SK-N-SH treated with all-trans-retinoic acid at 6 μM for 48 hours (cell line): ENCODE measurements at regions not wholly inside any gene's neighbourhood (a gene's known extent, or its start where the extent isn't known, plus 50 kb on each side); places are given as distances from the start of the nearest gene placed in this dataset.

Source experiments
- ATAC-seq: fragments of 200-7000 bp; cut with Tn5 transposase; 3 replicates; pipeline ENCODE4 v1.9.1; 2020; ENCODE audit warnings: mild to moderate bottlenecking, moderate library complexity
- ARNTL ChIP-seq: fragments of 450-650 bp; formaldehyde crosslinking; IDR thresholded peaks from 2 replicates; pipeline ENCODE4 v1.5.0; 2020; ENCODE audit warnings: low read depth, mild to moderate bottlenecking, moderate library complexity, borderline replicate concordance
- BACH2 ChIP-seq: fragments of 250-450 bp; sonication (Bioruptor Pico); IDR thresholded peaks from 2 replicates; pipeline ENCODE4 v1.9.0; 2021; ENCODE audit warnings: mild to moderate bottlenecking, borderline replicate concordance
- ESRRG ChIP-seq: fragments of 250-450 bp; sonication (Bioruptor Pico); IDR thresholded peaks from 2 replicates; pipeline ENCODE4 v1.6.1; 2021; ENCODE audit warnings: mild to moderate bottlenecking
- GLIS3 ChIP-seq: fragments of 250-450 bp; sonication (Bioruptor Pico); IDR thresholded peaks from 2 replicates; pipeline ENCODE4 v1.5.0; 2020; ENCODE audit warnings: mild to moderate bottlenecking, moderate library complexity
- OSR1 ChIP-seq: fragments of 250-450 bp; sonication (Bioruptor Pico); IDR thresholded peaks from 2 replicates; pipeline ENCODE4 v1.8.0; 2022; ENCODE audit warnings: moderate library complexity, mild to moderate bottlenecking, inconsistent platforms
- PPARA ChIP-seq: fragments of 250-450 bp; sonication (Bioruptor Pico); IDR thresholded peaks from 2 replicates; pipeline ENCODE4 v1.5.0; 2020; ENCODE audit warnings: mild to moderate bottlenecking, borderline replicate concordance
- RARB ChIP-seq: fragments of 250-450 bp; sonication (Bioruptor Pico); IDR thresholded peaks from 2 replicates; pipeline ENCODE4 v1.8.0; 2021; ENCODE audit warnings: mild to moderate bottlenecking, moderate library complexity
- SNAI2 ChIP-seq: fragments of 250-450 bp; sonication (Bioruptor Pico); IDR thresholded peaks from 2 replicates; pipeline ENCODE4 v1.5.0; 2020; ENCODE audit warnings: mild to moderate bottlenecking, moderate library complexity
- TCF4 ChIP-seq: fragments of 250-450 bp; sonication (Bioruptor Pico); IDR thresholded peaks from 2 replicates; pipeline ENCODE4 v1.8.0; 2021; ENCODE audit warnings: mild to moderate bottlenecking, moderate library complexity, borderline replicate concordance
- TOX ChIP-seq: fragments of 250-450 bp; sonication (Bioruptor Pico); IDR thresholded peaks from 2 replicates; pipeline ENCODE4 v1.8.0; 2021; ENCODE audit warnings: mild to moderate bottlenecking, moderate library complexity, borderline replicate concordance
- ZFP3 ChIP-seq: fragments of 250-450 bp; sonication (Bioruptor Pico); IDR thresholded peaks from 2 replicates; pipeline ENCODE4 v1.5.0; 2020; ENCODE audit warnings: mild to moderate bottlenecking, moderate library complexity
- ZFP30 ChIP-seq: fragments of 450-650 bp; formaldehyde crosslinking; IDR thresholded peaks from 2 replicates; pipeline ENCODE4 v1.5.0; 2022; ENCODE audit warnings: mild to moderate bottlenecking, moderate library complexity
- ZNF565 ChIP-seq: fragments of 450-650 bp; formaldehyde crosslinking; conservative IDR thresholded peaks from 2 replicates; pipeline ENCODE4 v1.5.0; 2020; ENCODE audit warnings: low read depth, mild to moderate bottlenecking, moderate library complexity
- ZNF70 ChIP-seq: fragments of 450-650 bp; formaldehyde crosslinking; IDR thresholded peaks from 2 replicates; pipeline ENCODE4 v1.5.0; 2020; ENCODE audit warnings: mild to moderate bottlenecking, moderate library complexity
- ZNF8 ChIP-seq: fragments of 450-650 bp; formaldehyde crosslinking; IDR thresholded peaks from 2 replicates; pipeline ENCODE4 v1.5.0; 2020; ENCODE audit warnings: mild to moderate bottlenecking, moderate library complexity
- TF ChIP-seq, protein P1 (sequence below): fragments of 250-450 bp; sonication (Bioruptor Pico); IDR thresholded peaks from 2 replicates; pipeline ENCODE4 v1.5.1; 2020; ENCODE audit warnings: low read depth, mild to moderate bottlenecking, moderate library complexity
- TF ChIP-seq, protein P2 (sequence below): fragments of 250-450 bp; sonication (Bioruptor Pico); IDR thresholded peaks from 2 replicates; pipeline ENCODE4 v1.8.0; 2020; ENCODE audit warnings: mild to moderate bottlenecking, moderate library complexity, borderline replicate concordance
- TF ChIP-seq, protein P3 (sequence below): fragments of 250-450 bp; sonication (Bioruptor Pico); IDR thresholded peaks from 2 replicates; pipeline ENCODE4 v1.5.1; 2021; ENCODE audit warnings: mild to moderate bottlenecking, moderate library complexity
- TF ChIP-seq, protein P4 (sequence below): fragments of 250-450 bp; sonication (Bioruptor Pico); IDR thresholded peaks from 2 replicates; pipeline ENCODE4 v1.8.0; 2021; ENCODE audit warnings: low read depth, mild to moderate bottlenecking, moderate library complexity, borderline replicate concordance
- TF ChIP-seq, protein P5 (sequence below): fragments of 250-450 bp; sonication (Bioruptor Pico); IDR thresholded peaks from 2 replicates; pipeline ENCODE4 v1.5.0; 2020; ENCODE audit warnings: mild to moderate bottlenecking, moderate library complexity

DNA sequence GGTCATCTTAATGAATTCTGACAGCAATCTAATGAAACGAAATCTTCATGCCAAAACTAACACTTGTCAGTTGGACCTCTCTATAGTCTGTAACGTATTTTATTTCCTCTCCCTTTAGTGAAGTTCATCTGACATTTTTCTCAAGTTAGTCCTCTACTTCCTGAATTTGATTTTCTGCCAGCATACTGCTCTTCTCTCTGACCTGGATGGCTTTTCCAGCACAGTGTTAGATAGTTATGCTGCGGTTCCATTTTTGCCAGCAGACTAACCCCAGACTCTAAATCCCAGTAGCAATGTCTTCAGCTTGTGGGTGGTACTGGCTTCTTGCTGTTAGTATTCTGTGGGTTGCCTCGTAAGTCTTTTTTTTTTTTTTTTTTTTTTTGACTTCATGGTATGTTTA, 146.7 kb upstream of the VEGFC start:
- ATAC-seq = peak; percentile 89
- TF ChIP-seq TOX (CRISPR knock-in tag) = 0 out of 2 replicates have a peak, but pooled peaks have one; percentile 22
- TF ChIP-seq, protein P1, sequence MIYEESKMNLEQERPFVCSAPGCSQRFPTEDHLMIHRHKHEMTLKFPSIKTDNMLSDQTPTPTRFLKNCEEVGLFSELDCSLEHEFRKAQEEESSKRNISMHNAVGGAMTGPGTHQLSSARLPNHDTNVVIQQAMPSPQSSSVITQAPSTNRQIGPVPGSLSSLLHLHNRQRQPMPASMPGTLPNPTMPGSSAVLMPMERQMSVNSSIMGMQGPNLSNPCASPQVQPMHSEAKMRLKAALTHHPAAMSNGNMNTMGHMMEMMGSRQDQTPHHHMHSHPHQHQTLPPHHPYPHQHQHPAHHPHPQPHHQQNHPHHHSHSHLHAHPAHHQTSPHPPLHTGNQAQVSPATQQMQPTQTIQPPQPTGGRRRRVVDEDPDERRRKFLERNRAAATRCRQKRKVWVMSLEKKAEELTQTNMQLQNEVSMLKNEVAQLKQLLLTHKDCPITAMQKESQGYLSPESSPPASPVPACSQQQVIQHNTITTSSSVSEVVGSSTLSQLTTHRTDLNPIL = no peak

DNA sequence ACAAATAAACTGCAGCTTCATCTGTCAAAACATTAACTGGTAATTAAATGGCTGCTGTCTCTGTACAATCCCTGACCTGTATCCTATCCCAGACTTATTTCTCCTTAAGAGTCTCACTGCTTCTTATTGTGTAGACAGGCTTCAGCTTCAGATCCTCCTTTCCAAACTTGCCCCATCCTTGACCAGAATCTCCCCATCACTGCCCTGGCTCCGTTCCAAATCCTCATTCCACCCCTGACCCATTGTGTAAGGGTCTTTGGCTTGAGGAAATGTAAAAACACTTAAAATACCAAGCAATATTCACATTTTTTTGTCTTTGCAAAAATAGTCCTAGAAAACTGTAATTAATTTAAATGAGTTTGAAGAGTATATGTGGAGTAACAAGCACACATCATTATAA, 152.6 kb upstream of the VEGFC start:
- no peak for ATAC-seq

DNA sequence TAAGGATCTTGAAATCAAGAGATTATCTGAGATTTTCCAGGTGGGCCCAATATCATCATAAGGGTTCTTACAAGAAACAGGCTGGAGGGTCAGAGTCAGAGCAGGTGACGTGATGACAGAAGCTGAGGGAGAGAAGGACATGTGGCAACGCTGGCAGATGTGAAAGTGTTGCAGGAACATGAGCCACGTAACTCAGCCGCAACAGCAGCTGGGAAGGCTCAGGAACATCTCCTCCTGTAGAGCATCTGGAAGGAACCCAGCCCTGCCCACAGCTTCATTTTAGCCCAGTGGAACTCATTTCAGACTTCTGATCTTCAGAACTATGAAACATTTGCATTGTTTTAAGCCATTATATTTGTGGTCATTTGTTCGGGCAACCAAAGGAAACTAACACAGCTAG, 156.3 kb upstream of the VEGFC start:
- ATAC-seq = peak; percentile 29; the same call in 1 of the 3 replicates
- no peak for TF ChIP-seq ZNF70
- TF ChIP-seq ZFP30 = no peak
- no peak for TF ChIP-seq ZNF565 (CRISPR knock-in tag)
- TF ChIP-seq TCF4 (CRISPR knock-in tag) = no peak
- TF ChIP-seq ZNF8 (CRISPR knock-in tag) = no peak
- TF ChIP-seq, protein P2, sequence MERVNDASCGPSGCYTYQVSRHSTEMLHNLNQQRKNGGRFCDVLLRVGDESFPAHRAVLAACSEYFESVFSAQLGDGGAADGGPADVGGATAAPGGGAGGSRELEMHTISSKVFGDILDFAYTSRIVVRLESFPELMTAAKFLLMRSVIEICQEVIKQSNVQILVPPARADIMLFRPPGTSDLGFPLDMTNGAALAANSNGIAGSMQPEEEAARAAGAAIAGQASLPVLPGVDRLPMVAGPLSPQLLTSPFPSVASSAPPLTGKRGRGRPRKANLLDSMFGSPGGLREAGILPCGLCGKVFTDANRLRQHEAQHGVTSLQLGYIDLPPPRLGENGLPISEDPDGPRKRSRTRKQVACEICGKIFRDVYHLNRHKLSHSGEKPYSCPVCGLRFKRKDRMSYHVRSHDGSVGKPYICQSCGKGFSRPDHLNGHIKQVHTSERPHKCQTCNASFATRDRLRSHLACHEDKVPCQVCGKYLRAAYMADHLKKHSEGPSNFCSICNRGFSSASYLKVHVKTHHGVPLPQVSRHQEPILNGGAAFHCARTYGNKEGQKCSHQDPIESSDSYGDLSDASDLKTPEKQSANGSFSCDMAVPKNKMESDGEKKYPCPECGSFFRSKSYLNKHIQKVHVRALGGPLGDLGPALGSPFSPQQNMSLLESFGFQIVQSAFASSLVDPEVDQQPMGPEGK = no peak
- no peak for TF ChIP-seq SNAI2 (CRISPR knock-in tag)
- TF ChIP-seq, protein P3, sequence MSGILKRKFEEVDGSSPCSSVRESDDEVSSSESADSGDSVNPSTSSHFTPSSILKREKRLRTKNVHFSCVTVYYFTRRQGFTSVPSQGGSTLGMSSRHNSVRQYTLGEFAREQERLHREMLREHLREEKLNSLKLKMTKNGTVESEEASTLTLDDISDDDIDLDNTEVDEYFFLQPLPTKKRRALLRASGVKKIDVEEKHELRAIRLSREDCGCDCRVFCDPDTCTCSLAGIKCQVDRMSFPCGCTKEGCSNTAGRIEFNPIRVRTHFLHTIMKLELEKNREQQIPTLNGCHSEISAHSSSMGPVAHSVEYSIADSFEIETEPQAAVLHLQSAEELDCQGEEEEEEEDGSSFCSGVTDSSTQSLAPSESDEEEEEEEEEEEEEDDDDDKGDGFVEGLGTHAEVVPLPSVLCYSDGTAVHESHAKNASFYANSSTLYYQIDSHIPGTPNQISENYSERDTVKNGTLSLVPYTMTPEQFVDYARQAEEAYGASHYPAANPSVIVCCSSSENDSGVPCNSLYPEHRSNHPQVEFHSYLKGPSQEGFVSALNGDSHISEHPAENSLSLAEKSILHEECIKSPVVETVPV (CRISPR knock-in tag) = no peak
- TF ChIP-seq OSR1 (CRISPR knock-in tag) = no peak
- no peak for TF ChIP-seq BACH2
- TF ChIP-seq, protein P1 = no peak
- TF ChIP-seq, protein P4, sequence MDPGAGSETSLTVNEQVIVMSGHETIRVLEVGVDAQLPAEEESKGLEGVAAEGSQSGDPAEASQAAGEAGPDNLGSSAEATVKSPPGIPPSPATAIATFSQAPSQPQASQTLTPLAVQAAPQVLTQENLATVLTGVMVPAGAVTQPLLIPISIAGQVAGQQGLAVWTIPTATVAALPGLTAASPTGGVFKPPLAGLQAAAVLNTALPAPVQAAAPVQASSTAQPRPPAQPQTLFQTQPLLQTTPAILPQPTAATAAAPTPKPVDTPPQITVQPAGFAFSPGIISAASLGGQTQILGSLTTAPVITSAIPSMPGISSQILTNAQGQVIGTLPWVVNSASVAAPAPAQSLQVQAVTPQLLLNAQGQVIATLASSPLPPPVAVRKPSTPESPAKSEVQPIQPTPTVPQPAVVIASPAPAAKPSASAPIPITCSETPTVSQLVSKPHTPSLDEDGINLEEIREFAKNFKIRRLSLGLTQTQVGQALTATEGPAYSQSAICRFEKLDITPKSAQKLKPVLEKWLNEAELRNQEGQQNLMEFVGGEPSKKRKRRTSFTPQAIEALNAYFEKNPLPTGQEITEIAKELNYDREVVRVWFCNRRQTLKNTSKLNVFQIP = no peak
- no peak for TF ChIP-seq ESRRG (CRISPR knock-in tag)
- no peak for TF ChIP-seq ARNTL (CRISPR knock-in tag)

More for the DNA sequence above, 152.6 kb upstream of the VEGFC start:
- TF ChIP-seq ZNF565 (CRISPR knock-in tag) (no peak), PPARA (CRISPR knock-in tag) (no peak), RARB (no peak), ZFP3 (CRISPR knock-in tag) (no peak), SNAI2 (CRISPR knock-in tag) (no peak), ZNF8 (CRISPR knock-in tag) (no peak), TCF4 (CRISPR knock-in tag) (no peak), ZNF70 (no peak), ARNTL (CRISPR knock-in tag) (no peak), GLIS3 (CRISPR knock-in tag) (no peak), BACH2 (no peak), TOX (CRISPR knock-in tag) (no peak), OSR1 (CRISPR knock-in tag) (no peak)
- TF ChIP-seq, protein P4 = no peak
- TF ChIP-seq, protein P5, sequence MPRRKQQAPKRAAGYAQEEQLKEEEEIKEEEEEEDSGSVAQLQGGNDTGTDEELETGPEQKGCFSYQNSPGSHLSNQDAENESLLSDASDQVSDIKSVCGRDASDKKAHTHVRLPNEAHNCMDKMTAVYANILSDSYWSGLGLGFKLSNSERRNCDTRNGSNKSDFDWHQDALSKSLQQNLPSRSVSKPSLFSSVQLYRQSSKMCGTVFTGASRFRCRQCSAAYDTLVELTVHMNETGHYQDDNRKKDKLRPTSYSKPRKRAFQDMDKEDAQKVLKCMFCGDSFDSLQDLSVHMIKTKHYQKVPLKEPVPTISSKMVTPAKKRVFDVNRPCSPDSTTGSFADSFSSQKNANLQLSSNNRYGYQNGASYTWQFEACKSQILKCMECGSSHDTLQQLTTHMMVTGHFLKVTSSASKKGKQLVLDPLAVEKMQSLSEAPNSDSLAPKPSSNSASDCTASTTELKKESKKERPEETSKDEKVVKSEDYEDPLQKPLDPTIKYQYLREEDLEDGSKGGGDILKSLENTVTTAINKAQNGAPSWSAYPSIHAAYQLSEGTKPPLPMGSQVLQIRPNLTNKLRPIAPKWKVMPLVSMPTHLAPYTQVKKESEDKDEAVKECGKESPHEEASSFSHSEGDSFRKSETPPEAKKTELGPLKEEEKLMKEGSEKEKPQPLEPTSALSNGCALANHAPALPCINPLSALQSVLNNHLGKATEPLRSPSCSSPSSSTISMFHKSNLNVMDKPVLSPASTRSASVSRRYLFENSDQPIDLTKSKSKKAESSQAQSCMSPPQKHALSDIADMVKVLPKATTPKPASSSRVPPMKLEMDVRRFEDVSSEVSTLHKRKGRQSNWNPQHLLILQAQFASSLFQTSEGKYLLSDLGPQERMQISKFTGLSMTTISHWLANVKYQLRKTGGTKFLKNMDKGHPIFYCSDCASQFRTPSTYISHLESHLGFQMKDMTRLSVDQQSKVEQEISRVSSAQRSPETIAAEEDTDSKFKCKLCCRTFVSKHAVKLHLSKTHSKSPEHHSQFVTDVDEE (CRISPR knock-in tag) = no peak
- TF ChIP-seq, protein P3 (CRISPR knock-in tag) = no peak
